GM12864 (cell line): ENCODE measurements at regions not wholly inside any gene's neighbourhood (a gene's known extent, or its start where the extent isn't known, plus 50 kb on each side); places are given as distances from the start of the nearest gene placed in this dataset.

Experiments used
- DNase-seq: peaks from one replicate; pipeline ENCODE4 v3.0.0-alpha.2; 2011; ENCODE audit warnings: low read depth
- H3K4me3 ChIP-seq: 2 replicates; pipeline ENCODE4 v1.5.1; 2011; ENCODE audit warnings: mild to moderate bottlenecking, low read depth, low read length, control low read depth
- TF ChIP-seq, protein P1 (sequence below): IDR thresholded peaks from 2 replicates; pipeline ENCODE4 v1.5.1; 2011; ENCODE audit warnings: low read depth, mild to moderate bottlenecking, moderate library complexity, low read length, control low read depth, inconsistent platforms; ENCODE audit errors: missing control alignments

DNA sequence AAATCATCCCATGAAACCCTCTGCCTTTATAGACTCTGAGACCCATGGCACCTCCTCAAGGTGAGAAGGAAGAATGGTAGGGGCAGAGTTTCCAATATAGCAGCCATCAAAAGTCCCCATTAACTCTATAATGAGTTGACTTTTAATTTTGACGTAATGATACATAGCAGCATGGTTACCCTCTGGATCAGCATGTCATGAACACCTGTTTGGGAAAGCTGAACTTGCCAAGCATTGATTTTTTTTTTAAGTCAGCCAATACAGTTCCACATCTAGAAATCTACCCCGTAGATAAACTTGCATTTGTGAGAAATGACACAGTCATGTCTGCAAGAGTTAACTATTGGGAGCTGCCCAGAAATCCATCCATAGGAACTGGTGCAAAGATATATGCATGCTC lies 191.8 kb downstream of the TMEM114 start:
- TF ChIP-seq, protein P1, sequence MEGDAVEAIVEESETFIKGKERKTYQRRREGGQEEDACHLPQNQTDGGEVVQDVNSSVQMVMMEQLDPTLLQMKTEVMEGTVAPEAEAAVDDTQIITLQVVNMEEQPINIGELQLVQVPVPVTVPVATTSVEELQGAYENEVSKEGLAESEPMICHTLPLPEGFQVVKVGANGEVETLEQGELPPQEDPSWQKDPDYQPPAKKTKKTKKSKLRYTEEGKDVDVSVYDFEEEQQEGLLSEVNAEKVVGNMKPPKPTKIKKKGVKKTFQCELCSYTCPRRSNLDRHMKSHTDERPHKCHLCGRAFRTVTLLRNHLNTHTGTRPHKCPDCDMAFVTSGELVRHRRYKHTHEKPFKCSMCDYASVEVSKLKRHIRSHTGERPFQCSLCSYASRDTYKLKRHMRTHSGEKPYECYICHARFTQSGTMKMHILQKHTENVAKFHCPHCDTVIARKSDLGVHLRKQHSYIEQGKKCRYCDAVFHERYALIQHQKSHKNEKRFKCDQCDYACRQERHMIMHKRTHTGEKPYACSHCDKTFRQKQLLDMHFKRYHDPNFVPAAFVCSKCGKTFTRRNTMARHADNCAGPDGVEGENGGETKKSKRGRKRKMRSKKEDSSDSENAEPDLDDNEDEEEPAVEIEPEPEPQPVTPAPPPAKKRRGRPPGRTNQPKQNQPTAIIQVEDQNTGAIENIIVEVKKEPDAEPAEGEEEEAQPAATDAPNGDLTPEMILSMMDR: no peak
- DNase-seq: no peak
- no peak overlapping the region for H3K4me3 ChIP-seq

DNA sequence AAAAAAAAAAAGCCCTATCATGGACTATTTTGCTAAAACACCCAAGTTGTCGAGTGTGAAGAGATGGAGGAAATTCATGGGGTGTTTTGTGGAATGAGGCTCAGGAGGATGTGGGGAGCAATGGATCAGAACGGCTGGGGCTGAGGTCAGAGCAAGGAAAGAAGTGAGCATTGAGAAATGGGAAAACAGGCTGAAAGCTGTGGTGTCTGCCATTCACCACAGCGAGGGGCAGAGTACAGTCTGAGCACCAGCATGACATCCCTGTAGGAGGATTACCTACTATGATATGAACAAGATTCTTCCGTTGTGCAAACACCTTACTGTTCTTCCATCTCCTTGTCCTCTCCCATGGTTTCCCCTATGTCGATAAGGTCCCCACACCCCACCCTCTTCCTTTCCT lies 193.1 kb downstream of the TMEM114 start:
- TF ChIP-seq, protein P1: no peak
- no peak overlapping the region for H3K4me3 ChIP-seq
- DNase-seq: no peak

DNA sequence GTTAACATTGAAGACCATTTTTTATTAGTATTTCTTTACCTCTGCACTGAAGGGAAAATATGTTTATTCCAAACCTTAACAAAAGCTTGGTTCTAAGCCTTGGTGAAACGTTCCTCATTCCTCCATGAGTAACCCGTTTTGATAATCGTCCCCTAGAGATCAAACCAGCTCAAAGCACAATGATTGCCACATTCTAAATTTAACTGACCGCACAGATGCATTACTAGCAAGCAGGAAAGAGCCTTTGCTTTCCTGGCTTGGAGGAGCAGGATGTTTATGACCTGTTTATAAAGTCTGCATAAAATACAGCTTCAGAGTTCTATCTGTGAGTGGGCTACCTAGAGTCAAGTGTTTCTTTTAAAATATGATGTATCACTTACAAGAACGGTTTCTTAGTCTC lies 193.8 kb downstream of the TMEM114 start:
- H3K4me3 ChIP-seq: no peak overlapping the region
- TF ChIP-seq, protein P1: no peak
- no peak for DNase-seq

DNA sequence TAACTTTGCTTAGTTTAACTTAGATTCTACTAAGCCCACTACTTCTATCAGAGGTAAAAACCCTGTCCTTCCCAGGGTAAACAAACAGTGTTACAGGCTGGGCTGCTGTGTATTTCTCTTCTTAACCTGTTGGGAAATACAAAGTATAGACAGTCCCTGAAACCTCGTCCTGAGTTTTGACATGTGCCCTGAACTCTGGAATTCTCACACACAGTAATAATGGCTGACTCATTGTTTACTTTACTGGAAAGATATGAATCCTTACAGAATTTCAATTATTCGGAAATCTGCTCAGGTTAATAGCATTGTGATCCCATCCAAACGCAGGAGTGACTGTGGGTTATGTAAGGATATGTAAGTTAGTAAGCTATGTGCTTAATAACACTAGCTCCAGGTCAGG lies 199.1 kb downstream of the TMEM114 start:
- TF ChIP-seq, protein P1: no peak
- DNase-seq: no peak
- H3K4me3 ChIP-seq: no peak overlapping the region

DNA sequence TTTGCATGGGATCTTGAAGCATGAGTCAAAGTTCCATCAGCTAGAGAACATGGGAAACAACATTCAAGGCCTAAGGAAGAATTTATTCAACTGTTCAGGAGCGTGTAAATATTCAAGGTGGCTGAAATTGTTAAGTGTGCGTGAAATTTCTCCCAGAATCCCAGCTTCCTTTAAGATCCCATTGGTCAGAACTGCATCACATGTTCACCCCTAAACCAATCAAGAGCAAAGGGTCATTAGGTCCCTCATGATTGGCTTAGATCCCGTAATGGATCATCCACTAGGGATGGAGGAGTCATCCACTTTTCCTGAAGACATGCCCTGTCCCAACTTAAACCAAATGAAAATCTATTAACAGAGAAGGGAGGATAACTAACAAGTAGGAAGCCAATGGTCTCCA lies 201.6 kb downstream of the TMEM114 start:
- TF ChIP-seq, protein P1: no peak
- H3K4me3 ChIP-seq: no peak overlapping the region
- no peak for DNase-seq

DNA sequence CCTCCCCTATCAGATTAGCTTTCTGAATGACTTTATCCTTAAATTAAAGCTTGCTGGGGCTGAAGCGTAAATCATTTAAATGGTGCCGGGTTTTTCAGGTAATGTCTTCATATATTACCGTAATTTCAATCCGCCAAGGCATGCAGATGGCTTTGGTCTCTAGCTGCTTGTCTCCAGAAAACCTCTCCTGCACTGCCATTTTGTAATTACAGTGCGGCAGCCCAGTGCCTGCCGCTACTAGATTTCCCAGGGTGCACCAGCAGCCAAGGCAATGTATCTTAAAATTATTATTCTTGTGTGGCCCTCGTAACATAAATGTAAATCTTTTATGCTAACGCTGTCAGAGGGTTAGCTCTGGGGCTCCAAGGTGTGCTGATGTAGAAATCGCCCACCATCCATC lies 208.5 kb downstream of the TMEM114 start:
- TF ChIP-seq, protein P1: no peak
- DNase-seq: no peak
- no peak overlapping the region for H3K4me3 ChIP-seq

DNA sequence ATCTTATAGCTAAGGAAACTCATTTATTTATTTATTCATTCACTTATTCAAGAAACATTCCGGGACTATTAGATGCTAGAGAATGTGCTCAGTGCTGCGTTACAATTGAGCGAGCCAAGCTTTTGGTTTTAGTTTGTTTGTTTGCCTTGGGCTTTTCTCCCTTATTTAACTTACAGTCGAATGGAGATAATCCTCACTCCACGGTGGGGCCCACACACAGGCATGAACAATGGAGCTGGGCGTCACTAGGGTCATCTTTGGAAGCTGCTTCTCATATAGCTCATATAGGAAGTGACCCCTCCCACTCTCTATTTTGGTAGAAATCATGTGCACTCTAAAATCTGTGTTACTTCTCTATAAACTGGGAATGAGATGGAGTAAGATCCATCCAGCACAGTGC lies 210.0 kb downstream of the TMEM114 start:
- DNase-seq: no peak
- TF ChIP-seq, protein P1: no peak
- no peak overlapping the region for H3K4me3 ChIP-seq
